Suprapubic skin (tissue), 4 donors: ENCODE measurements at regions not wholly inside any gene's neighbourhood (a gene's known extent, or its start where the extent isn't known, plus 50 kb on each side); places are given as distances from the start of the nearest gene placed in this dataset.

ENCODE experiments used
- DNase-seq, 2 donors: peaks; one replicate each; pipeline ENCODE4 v3.0.0-alpha.2; 2019; ENCODE audit warnings: low spot score in 2 of 2
- H3K27ac ChIP-seq: fragments of 200-600 bp; sonication (generic); one replicate; pipeline ENCODE4 v1.5.1; 2019
- H3K27me3 ChIP-seq: fragments of 200-600 bp; sonication (generic); one replicate; pipeline ENCODE4 v1.5.1; 2019
- H3K36me3 ChIP-seq: fragments of 200-600 bp; sonication (generic); one replicate; pipeline ENCODE4 v1.5.1; 2019
- H3K4me1 ChIP-seq: fragments of 200-600 bp; sonication (generic); one replicate; pipeline ENCODE4 v1.5.1; 2019
- H3K4me3 ChIP-seq: fragments of 200-600 bp; sonication (generic); one replicate; pipeline ENCODE4 v1.5.1; 2019; ENCODE audit warnings: mild to moderate bottlenecking
- H3K9me3 ChIP-seq: fragments of 200-600 bp; sonication (generic); one replicate; pipeline ENCODE4 v1.5.1; 2019
- CTCF ChIP-seq, 2 donors: fragments of 200-600 bp in 1 of 2; fragments of 450-650 bp in 1 of 2; sonication (generic) in 1 of 2; IDR thresholded peaks; one replicate each; pipeline ENCODE4 v1.5.1; 2016 to 2019; ENCODE audit warnings: antibody characterized with exemption in 2 of 2, mild to moderate bottlenecking in 1 of 2, moderate library complexity in 1 of 2
- EP300 ChIP-seq: sonication (generic); formaldehyde crosslinking; IDR thresholded peaks from one replicate; pipeline ENCODE4 v1.6.1; 2017; ENCODE audit warnings: antibody characterized with exemption
- POLR2A ChIP-seq, 2 donors: fragments of 450-650 bp; IDR thresholded peaks; one replicate each; pipeline ENCODE4 v1.6.1; 2017; ENCODE audit warnings: antibody characterized with exemption in 2 of 2, mild to moderate bottlenecking in 2 of 2, moderate library complexity in 2 of 2
- POLR2AphosphoS5 ChIP-seq, 3 donors: sonication (generic); formaldehyde crosslinking; IDR thresholded peaks; one replicate each; pipeline ENCODE4 v1.6.1; 2017; ENCODE audit warnings: antibody characterized with exemption in 3 of 3
- WGBS: methylation state at CpG from one replicate; pipeline ENCODE4 v1.1.5; 2018; 5-methylcytosine and 5-hydroxymethylcytosine counted together

- Histone ChIP-seq H3K4me1 (peaks cover 4% of the 10 kb centered on the region), H3K27me3 (peaks cover 64% of the 10 kb centered on the region), H3K36me3 (no peaks in the 10 kb centered on the region), H3K27ac (no peak overlapping the region), H3K9me3 (no peaks in the 10 kb centered on the region), H3K4me3 (no peak overlapping the region)
- TF ChIP-seq POLR2AphosphoS5 (IDR thresholded peaks at IDR 0.05) (no peak), POLR2A (IDR thresholded peaks at IDR 0.05) (no peak), CTCF (IDR thresholded peaks at IDR 0.05) (no peak), EP300 (no peak)
- 33% methylated on average over 7 of the region's 7 CpGs for WGBS
- DNase-seq: no peak
Measured at GRCh38 chr13:111531505-111531904, 211.1 kb downstream of the TEX29 start.

DNA sequence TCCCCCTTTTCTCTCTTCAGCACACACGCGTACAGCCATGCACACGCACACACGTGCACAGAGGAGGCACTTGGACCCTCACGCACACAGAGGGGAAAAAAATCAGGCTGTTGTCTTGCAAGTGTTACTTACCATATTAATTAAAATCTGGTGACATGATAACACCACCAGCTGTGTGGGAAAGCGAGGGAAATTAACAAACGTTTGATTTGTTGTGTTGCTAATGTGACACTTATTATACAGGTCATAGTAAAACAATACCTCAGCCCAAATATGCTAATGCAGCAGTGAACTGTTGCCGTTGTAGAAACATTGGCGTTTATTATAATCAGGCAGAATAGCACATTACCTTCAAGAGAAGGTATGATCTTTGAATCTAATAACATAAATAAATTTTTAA, 211.7 kb downstream of the TEX29 start:
- no peaks in the 10 kb centered on the region for H3K36me3 ChIP-seq
- H3K9me3 ChIP-seq: no peaks in the 10 kb centered on the region
- H3K27me3 ChIP-seq: peaks cover 70% of the 10 kb centered on the region

GRCh38 chr13:111533900-111534683, 213.7 kb downstream of the TEX29 start:
- 57% methylated on average over 10 of the region's 10 CpGs for WGBS
- Histone ChIP-seq H3K36me3 (no peaks in the 10 kb centered on the region), H3K4me1 (peaks cover 4% of the 10 kb centered on the region), H3K9me3 (no peaks in the 10 kb centered on the region), H3K27me3 (peaks cover 87% of the 10 kb centered on the region), H3K27ac (no peak overlapping the region), H3K4me3 (no peak overlapping the region)
- no peak for DNase-seq
- TF ChIP-seq CTCF (IDR thresholded peaks at IDR 0.05) (no peak), EP300 (no peak), POLR2AphosphoS5 (IDR thresholded peaks at IDR 0.05) (no peak), POLR2A (IDR thresholded peaks at IDR 0.05) (no peak)

More for the DNA sequence above, 211.7 kb downstream of the TEX29 start:
- H3K27ac ChIP-seq: no peak overlapping the region
- no peak overlapping the region for H3K4me3 ChIP-seq
- no peak for DNase-seq
- H3K4me1 ChIP-seq: peaks cover 4% of the 10 kb centered on the region
- WGBS: 76% methylated on average over 9 of the region's 9 CpGs
- TF ChIP-seq POLR2AphosphoS5 (IDR thresholded peaks at IDR 0.05): no peak
- TF ChIP-seq CTCF (IDR thresholded peaks at IDR 0.05): no peak
- no peak for TF ChIP-seq EP300
- TF ChIP-seq POLR2A (IDR thresholded peaks at IDR 0.05): no peak

DNA sequence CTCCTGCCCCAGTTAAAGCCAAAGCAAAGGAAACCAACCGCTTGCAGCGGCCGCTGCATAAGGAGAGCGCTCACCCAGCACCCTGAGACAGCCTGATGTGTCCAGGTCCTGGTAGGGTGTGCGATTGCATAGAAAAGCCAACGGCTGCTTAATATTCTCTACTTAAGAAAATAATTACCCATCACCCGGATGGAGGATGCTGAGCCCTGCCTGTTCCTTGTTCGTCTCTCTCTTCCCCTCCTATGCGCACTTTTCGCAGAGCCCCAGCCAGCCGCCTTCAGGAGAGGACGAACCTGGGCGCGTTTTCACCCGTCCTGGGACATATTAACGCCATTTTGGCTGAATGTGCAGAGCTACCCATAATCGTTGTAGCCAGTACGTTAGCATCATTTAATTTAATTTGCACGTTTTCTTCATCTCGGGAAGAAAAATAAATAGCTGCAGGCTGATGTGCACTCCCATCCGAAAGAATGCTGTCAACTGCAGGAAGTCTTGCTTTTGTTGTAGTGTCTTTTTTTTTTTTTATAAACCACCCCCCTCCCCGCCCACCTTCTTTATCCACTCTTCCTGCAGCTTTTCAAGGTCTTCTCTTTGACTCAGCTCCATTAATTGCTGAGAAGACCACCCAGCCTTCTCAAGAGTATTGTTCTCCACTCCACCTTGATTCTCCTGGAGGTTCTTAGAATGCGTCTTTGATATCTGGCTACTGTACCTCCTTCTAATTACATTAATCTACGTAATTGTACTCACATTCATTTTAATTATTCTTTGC, 214.5 kb downstream of the TEX29 start:
- Histone ChIP-seq H3K27ac (no peak overlapping the region), H3K4me1 (peaks cover 4% of the 10 kb centered on the region), H3K9me3 (no peaks in the 10 kb centered on the region), H3K4me3 (no peak overlapping the region), H3K27me3 (peaks cover 91% of the 10 kb centered on the region), H3K36me3 (no peaks in the 10 kb centered on the region)
- no peak for DNase-seq
- no peak for TF ChIP-seq CTCF (IDR thresholded peaks at IDR 0.05)
- no peak for TF ChIP-seq EP300
- TF ChIP-seq POLR2A (IDR thresholded peaks at IDR 0.05): no peak
- no peak for TF ChIP-seq POLR2AphosphoS5 (IDR thresholded peaks at IDR 0.05)
- 24% methylated on average over 24 of the region's 24 CpGs for WGBS

GRCh38 chr13:111535523-111535811, 215.0 kb downstream of the TEX29 start:
- H3K4me3 ChIP-seq: no peak overlapping the region
- no peaks in the 10 kb centered on the region for H3K36me3 ChIP-seq
- H3K9me3 ChIP-seq: no peaks in the 10 kb centered on the region
- H3K27ac ChIP-seq: no peak overlapping the region
- peaks cover 91% of the 10 kb centered on the region for H3K27me3 ChIP-seq
- 60% methylated on average over 5 of the region's 5 CpGs for WGBS
- DNase-seq: no peak
- peaks cover 4% of the 10 kb centered on the region for H3K4me1 ChIP-seq
- TF ChIP-seq CTCF (IDR thresholded peaks at IDR 0.05): no peak
- TF ChIP-seq EP300: no peak
- TF ChIP-seq POLR2AphosphoS5 (IDR thresholded peaks at IDR 0.05): no peak
- no peak for TF ChIP-seq POLR2A (IDR thresholded peaks at IDR 0.05)
